CD4-positive, alpha-beta T cell (primary cell): ENCODE measurements at regions not wholly inside any gene's neighbourhood (a gene's known extent, or its start where the extent isn't known, plus 50 kb on each side); places are given as distances from the start of the nearest gene placed in this dataset.

Experiments
- ATAC-seq: fragments of 200-7000 bp; cut with Tn5 transposase; one replicate; pipeline ENCODE4 v1.10.0; 2022; ENCODE audit warnings: mild to moderate bottlenecking; ENCODE audit not compliant: poor library complexity
- CTCF ChIA-PET: fragments of 350-600 bp; sonication (Branson Sonifier 250); formaldehyde crosslinking; loops from one replicate; lab custom pipeline; 2021; ENCODE audit warnings: antibody characterized with exemption, inconsistent platforms; lab: Charles Lee
- POLR2A ChIA-PET: fragments of 350-600 bp; sonication (Branson Sonifier 250); formaldehyde crosslinking; loops from one replicate; lab custom pipeline; 2021; ENCODE audit warnings: antibody characterized with exemption, inconsistent platforms; lab: Charles Lee
- DNase-seq, 14 experiments: peaks; one replicate each; pipeline ENCODE4 v3.0.0-alpha.2; 2013 to 2020; ENCODE audit warnings: mixed read lengths in 2 of 14
- H3K27ac ChIP-seq, 2 donors: one replicate each; pipeline versions ENCODE4 v1.5.1 to v1.7.0; 2013; ENCODE audit warnings: low read length in 2 of 2, low read depth in 1 of 2, mild to moderate bottlenecking in 1 of 2
- H3K27me3 ChIP-seq, 2 experiments: 1 replicate in 1 of 2; 2 replicates in 1 of 2; pipeline versions ENCODE4 v1.6.1 to v1.7.0; 2013; ENCODE audit warnings: low read length in 2 of 2, control low read depth in 1 of 2, mild to moderate bottlenecking in 1 of 2, moderate library complexity in 1 of 2; ENCODE audit not compliant: insufficient read depth in 2 of 2, control insufficient read depth in 1 of 2
- H3K36me3 ChIP-seq: one replicate; pipeline ENCODE4 v1.6.1; 2013; ENCODE audit warnings: low read length, control low read depth; ENCODE audit not compliant: insufficient read depth
- H3K4me1 ChIP-seq: one replicate; pipeline ENCODE4 v1.6.1; 2013; ENCODE audit warnings: low read length, control low read depth; ENCODE audit not compliant: insufficient read depth
- H3K4me3 ChIP-seq: one replicate; pipeline ENCODE4 v1.5.1; 2013; ENCODE audit warnings: mild to moderate bottlenecking, low read length, moderate library complexity
- H3K9me3 ChIP-seq, 2 experiments: 1 replicate in 1 of 2; 2 replicates in 1 of 2; pipeline versions ENCODE4 v1.6.1 to v1.7.0; 2013; ENCODE audit warnings: low read length in 2 of 2, mild to moderate bottlenecking in 2 of 2, control low read depth in 1 of 2, moderate library complexity in 1 of 2; ENCODE audit not compliant: control insufficient read depth in 1 of 2, insufficient read depth in 1 of 2
- H3K27ac Mint-ChIP-seq: one replicate; pipeline ENCODE4 v1.8.0; 2020; ENCODE audit warnings: mixed read lengths
- H3K27me3 Mint-ChIP-seq: one replicate; pipeline ENCODE4 v1.8.0; 2021; ENCODE audit warnings: mixed read lengths
- H3K36me3 Mint-ChIP-seq: one replicate; pipeline ENCODE4 v1.8.0; 2021; ENCODE audit warnings: low read depth, mixed read lengths
- H3K4me1 Mint-ChIP-seq: one replicate; pipeline ENCODE4 v1.8.0; 2021; ENCODE audit warnings: low read depth, mixed read lengths
- H3K4me3 Mint-ChIP-seq: one replicate; pipeline ENCODE4 v1.8.0; 2020; ENCODE audit warnings: mild to moderate bottlenecking, mixed read lengths
- H3K9me3 Mint-ChIP-seq: one replicate; pipeline ENCODE4 v1.8.0; 2020; ENCODE audit warnings: mixed read lengths
- intact Hi-C, 2 experiments: fragments of 100-400 bp; cut with DNase I in 1 of 2; cut with micrococcal nuclease in 1 of 2; formaldehyde crosslinking; loops; one replicate each; pipeline versions ENCODE4 v1.15.1 to v1.9.0; 2023 to 2025; cut with DNase I, micrococcal nuclease
- TF ChIP-seq, protein P1 (sequence below): fragments of 200-600 bp; IDR thresholded peaks from one replicate; pipeline ENCODE4 v1.8.0; 2022; ENCODE audit warnings: antibody characterized with exemption, mild to moderate bottlenecking

DNA sequence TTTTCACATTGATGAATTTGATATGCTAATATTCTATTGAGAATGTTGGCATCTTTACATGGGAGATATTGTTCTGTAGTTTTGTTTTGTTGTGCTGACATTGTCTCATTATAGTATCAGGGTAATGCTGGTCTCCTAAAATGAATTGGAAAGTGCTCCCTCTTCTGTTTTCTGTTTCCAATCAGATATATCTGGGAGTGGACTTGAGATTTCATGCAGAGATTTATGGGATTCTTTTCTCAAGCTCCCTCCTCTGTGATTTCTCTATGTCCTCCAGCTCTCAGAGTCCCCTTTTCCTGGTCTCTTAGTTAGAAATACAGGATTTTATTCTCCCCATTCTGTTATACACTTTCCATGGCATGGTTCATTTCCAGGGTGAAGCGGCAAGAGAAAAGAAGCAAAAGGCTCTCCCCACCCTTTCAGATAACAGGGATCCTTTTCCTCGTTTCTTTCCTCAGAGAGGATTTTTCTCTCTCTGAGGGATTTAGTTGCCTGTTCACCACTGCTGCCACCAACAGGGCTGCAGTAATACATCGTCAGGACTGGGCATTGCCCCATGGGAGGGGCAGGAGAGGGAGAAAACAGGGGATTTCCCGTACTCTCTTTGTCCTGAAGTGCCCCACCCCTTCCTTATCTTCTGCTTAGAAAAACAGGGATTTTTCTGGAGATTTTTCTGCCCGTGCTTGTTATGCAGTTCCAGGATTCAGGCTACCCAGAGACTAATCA, 59.3 kb upstream of the STMND1 start:
- no peaks in the 10 kb centered on the region for H3K36me3 Mint-ChIP-seq

DNA sequence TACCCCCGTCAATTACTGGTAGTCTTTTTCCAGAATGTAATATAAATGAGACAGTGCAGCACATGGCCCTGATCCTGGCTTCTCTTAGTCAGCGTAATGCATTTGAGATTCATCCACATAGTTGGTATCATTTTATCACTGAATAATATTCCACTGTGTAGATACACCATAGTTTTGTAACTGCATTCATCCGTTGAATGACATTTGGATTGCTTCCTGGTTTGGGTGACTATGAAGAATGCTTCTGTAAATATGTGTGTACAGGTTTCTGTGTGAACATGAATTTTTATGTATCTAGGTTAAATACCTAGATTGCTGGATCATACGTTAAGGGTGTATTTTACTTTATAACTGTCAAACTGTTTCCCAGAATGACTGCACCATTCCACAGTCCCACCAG, 62.6 kb upstream of the STMND1 start:
- POLR2A ChIA-PET, result no interaction called here

More for the DNA sequence above, 59.3 kb upstream of the STMND1 start:
- Histone ChIP-seq H3K27me3 (peaks cover 7 to 14% of the 10 kb centered on the region in 2 experiments), H3K9me3 (peaks cover 0 to 4% of the 10 kb centered on the region in 2 experiments), H3K27ac (no peak overlapping the region), H3K36me3 (no peaks in the 10 kb centered on the region), H3K4me3 (no peak overlapping the region), H3K4me1 (no peaks in the 10 kb centered on the region)
- Mint-ChIP-seq H3K27ac (no peak overlapping the region), H3K4me1 (no peaks in the 10 kb centered on the region), H3K4me3 (no peak overlapping the region), H3K9me3 (no peaks in the 10 kb centered on the region), H3K27me3 (peaks cover 45% of the 10 kb centered on the region)
- ChIA-PET POLR2A (no interaction called here), CTCF (no interaction called here)
- DNase-seq, result no peak
- TF ChIP-seq, protein P1, sequence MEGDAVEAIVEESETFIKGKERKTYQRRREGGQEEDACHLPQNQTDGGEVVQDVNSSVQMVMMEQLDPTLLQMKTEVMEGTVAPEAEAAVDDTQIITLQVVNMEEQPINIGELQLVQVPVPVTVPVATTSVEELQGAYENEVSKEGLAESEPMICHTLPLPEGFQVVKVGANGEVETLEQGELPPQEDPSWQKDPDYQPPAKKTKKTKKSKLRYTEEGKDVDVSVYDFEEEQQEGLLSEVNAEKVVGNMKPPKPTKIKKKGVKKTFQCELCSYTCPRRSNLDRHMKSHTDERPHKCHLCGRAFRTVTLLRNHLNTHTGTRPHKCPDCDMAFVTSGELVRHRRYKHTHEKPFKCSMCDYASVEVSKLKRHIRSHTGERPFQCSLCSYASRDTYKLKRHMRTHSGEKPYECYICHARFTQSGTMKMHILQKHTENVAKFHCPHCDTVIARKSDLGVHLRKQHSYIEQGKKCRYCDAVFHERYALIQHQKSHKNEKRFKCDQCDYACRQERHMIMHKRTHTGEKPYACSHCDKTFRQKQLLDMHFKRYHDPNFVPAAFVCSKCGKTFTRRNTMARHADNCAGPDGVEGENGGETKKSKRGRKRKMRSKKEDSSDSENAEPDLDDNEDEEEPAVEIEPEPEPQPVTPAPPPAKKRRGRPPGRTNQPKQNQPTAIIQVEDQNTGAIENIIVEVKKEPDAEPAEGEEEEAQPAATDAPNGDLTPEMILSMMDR, result no peak
- intact Hi-C loops, result no loop called here
- ATAC-seq, result no peak

DNA sequence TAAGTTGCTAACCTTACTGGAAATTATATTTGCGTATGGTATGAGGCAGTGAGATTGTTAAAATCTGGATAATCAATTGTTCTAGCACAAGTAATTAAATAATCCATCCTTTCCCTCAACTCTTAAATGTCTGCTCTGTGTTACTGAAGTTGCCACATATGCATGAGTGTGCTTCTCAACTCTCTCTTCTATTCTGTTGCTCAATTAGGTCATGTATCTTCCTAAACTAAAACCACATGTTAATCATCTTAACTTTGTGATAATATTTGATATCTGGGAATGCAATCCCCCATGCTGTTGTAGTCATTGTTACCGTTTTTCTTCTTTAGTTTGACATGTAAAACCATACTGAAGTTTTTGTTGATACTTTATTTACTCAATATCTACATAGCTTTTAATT, 63.5 kb upstream of the STMND1 start:
- TF ChIP-seq, protein P1, result no peak
- ATAC-seq, result no peak
- Histone ChIP-seq H3K27ac (no peak overlapping the region), H3K9me3 (peaks cover 0 to 4% of the 10 kb centered on the region in 2 experiments), H3K4me3 (no peak overlapping the region), H3K36me3 (no peaks in the 10 kb centered on the region), H3K27me3 (peaks cover 0 to 3% of the 10 kb centered on the region in 2 experiments), H3K4me1 (no peaks in the 10 kb centered on the region)
- intact Hi-C loops, result no loop called here
- Mint-ChIP-seq H3K27ac (no peak overlapping the region), H3K36me3 (no peaks in the 10 kb centered on the region), H3K4me3 (no peak overlapping the region), H3K27me3 (peaks cover 17% of the 10 kb centered on the region), H3K4me1 (no peaks in the 10 kb centered on the region), H3K9me3 (no peaks in the 10 kb centered on the region)
- no peak for DNase-seq
- POLR2A ChIA-PET, result no interaction called here
- CTCF ChIA-PET, result no interaction called here

More for the DNA sequence above, 62.6 kb upstream of the STMND1 start:
- CTCF ChIA-PET, result no interaction called here
- H3K4me3 Mint-ChIP-seq, result no peak overlapping the region
- ATAC-seq, result no peak
- peaks cover 0 to 4% of the 10 kb centered on the region in 2 experiments for H3K9me3 ChIP-seq
- no peaks in the 10 kb centered on the region for H3K4me1 Mint-ChIP-seq
- no peak overlapping the region for H3K4me3 ChIP-seq
- no peak for DNase-seq
- H3K36me3 Mint-ChIP-seq, result no peaks in the 10 kb centered on the region
- no peaks in the 10 kb centered on the region for H3K36me3 ChIP-seq
- TF ChIP-seq, protein P1, result no peak
- no peak overlapping the region for H3K27ac ChIP-seq
- H3K4me1 ChIP-seq, result no peaks in the 10 kb centered on the region
- no peaks in the 10 kb centered on the region for H3K9me3 Mint-ChIP-seq
- no peak overlapping the region for H3K27ac Mint-ChIP-seq
- peaks cover 24% of the 10 kb centered on the region for H3K27me3 Mint-ChIP-seq
- intact Hi-C loops, result no loop called here
- H3K27me3 ChIP-seq, result peaks cover 2 to 3% of the 10 kb centered on the region in 2 experiments
